ENCODE measurements at regions not wholly inside any gene's neighbourhood (a gene's known extent, or its start where the extent isn't known, plus 50 kb on each side); places are given as distances from the start of the nearest gene placed in this dataset.

- H3K4me3 Mint-ChIP-seq, result no peak overlapping the region
- no peak overlapping the region for H2AFZ ChIP-seq (ENCODE audit: low read length)
- H3K4ac ChIP-seq (ENCODE audit: low read depth, low read length), result no peak overlapping the region
- no peak overlapping the region for H3K9ac ChIP-seq (ENCODE audit: extremely low read depth, insufficient read length, low read length)
- no peak overlapping the region for H4K5ac ChIP-seq (ENCODE audit: insufficient read length, low read depth, low read length)
- no peak overlapping the region for H2BK12ac ChIP-seq (ENCODE audit: insufficient read length, low read depth, low read length)
- H3K4me1 ChIP-seq (ENCODE audit: insufficient read depth, low read length), result peaks cover 4% of the 10 kb centered on the region; the same call in 1 of the 2 replicates
- no peaks in the 10 kb centered on the region for H3K79me2 ChIP-seq (ENCODE audit: insufficient read depth, low read length)
- no peak overlapping the region for H2AK5ac ChIP-seq (ENCODE audit: insufficient read length, low read length)
- H3K27ac ChIP-seq (ENCODE audit: insufficient read length, low read depth, low read length), result no peak overlapping the region
- TF ChIP-seq CTCF (conservative IDR thresholded peaks at IDR 0.05), result no peak
- H2BK15ac ChIP-seq (ENCODE audit: low read depth, low read length), result no peak overlapping the region
- H3T11ph ChIP-seq (ENCODE audit: low read length), result no peak overlapping the region
- H4K8ac ChIP-seq (replicated peaks; ENCODE audit: insufficient read length, low read depth, low read length), result no peak overlapping the region
- H2BK120ac ChIP-seq (ENCODE audit: low read depth, low read length, poor library complexity, severe bottlenecking), result no peak overlapping the region
- H3K36me3 Mint-ChIP-seq (ENCODE audit: insufficient read depth in 1 of 3, low read depth in 3 of 3), result no peaks in the 10 kb centered on the region
- H4K20me1 ChIP-seq (ENCODE audit: control insufficient read depth, insufficient read depth, insufficient read length), result no peaks in the 10 kb centered on the region
- no peaks in the 10 kb centered on the region for H3K79me1 ChIP-seq (ENCODE audit: insufficient read depth, low read depth, low read length, poor library complexity, severe bottlenecking)
- no peaks in the 10 kb centered on the region for H3K9me3 ChIP-seq (ENCODE audit: control insufficient read depth, low read depth, low read length)
- H3K27me3 Mint-ChIP-seq (ENCODE audit: low read depth), result peaks cover 14% of the 10 kb centered on the region
- H3K18ac ChIP-seq (ENCODE audit: insufficient read length, low read depth, low read length), result no peak overlapping the region
- H3K4me2 ChIP-seq (ENCODE audit: insufficient read depth, insufficient read length, low read length), result no peak overlapping the region
- H3K27ac Mint-ChIP-seq, result no peak overlapping the region
- no peak overlapping the region for H2BK5ac ChIP-seq (ENCODE audit: insufficient read length, low read length)
- H4K91ac ChIP-seq (ENCODE audit: insufficient read length, low read depth, low read length), result no peak overlapping the region
- no peaks in the 10 kb centered on the region for H3K9me3 Mint-ChIP-seq
- no CpG with 5 or more reads among the region's 6 CpGs for WGBS (ENCODE audit: extremely low coverage, insufficient read length, low lambda C conversion rate)
- H3K23me2 ChIP-seq (ENCODE audit: insufficient read length, low read depth, low read length, poor library complexity, severe bottlenecking), result no peaks in the 10 kb centered on the region
- H3K23ac ChIP-seq (ENCODE audit: insufficient read length, low read depth, low read length), result no peak overlapping the region
- H3K27me3 ChIP-seq (ENCODE audit: insufficient read depth, low read length), result no peaks in the 10 kb centered on the region; the same call in 1 of the 2 replicates
- H3K56ac ChIP-seq (ENCODE audit: insufficient read length, low read depth, low read length), result no peak overlapping the region
- no peak overlapping the region for H2BK20ac ChIP-seq (ENCODE audit: low read depth, low read length, poor library complexity, severe bottlenecking)
- DNase-seq, result peak; percentile 6
- H3K4me1 Mint-ChIP-seq, result peaks cover 20 to 34% of the 10 kb centered on the region in 2 experiments
- H3K14ac ChIP-seq (ENCODE audit: insufficient read depth, low read length), result no peak overlapping the region
Observed at GRCh38 chr1:47684518-47684917, 246.7 kb downstream of the FOXD2 start.

All from H9 (cell line).